B cell (primary cell): ENCODE measurements at regions not wholly inside any gene's neighbourhood (a gene's known extent, or its start where the extent isn't known, plus 50 kb on each side); places are given as distances from the start of the nearest gene placed in this dataset.

Experiments used
- EZH2 ChIP-seq: IDR thresholded peaks from 2 replicates; pipeline ENCODE4 v1.6.1; 2012; ENCODE audit warnings: borderline replicate concordance, low read depth, mild to moderate bottlenecking, moderate library complexity, low read length; ENCODE audit not compliant: insufficient read depth, poor library complexity, severe bottlenecking
- TF ChIP-seq, protein P1 (sequence below): fragments of 200-600 bp; IDR thresholded peaks from one replicate; pipeline ENCODE4 v1.8.0; 2022; ENCODE audit warnings: antibody characterized with exemption, mild to moderate bottlenecking

DNA sequence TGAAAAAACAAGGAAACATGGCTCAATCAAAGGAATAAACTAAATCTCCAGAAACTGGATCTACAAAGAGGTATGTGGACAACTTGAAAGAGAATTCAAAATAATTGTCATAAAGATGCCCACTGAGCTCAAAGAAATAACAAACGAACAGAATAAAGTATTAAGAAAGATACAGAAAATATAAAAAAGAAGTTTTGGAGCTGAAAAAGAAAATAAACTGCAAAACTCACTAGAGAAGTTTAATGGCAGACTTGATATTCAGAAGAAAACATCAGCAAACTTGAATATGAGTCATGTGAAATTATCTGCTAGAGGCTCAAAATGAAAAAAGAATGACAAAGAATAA is 208.1 kb upstream of the SAMSN1 start:
- TF ChIP-seq, protein P1, sequence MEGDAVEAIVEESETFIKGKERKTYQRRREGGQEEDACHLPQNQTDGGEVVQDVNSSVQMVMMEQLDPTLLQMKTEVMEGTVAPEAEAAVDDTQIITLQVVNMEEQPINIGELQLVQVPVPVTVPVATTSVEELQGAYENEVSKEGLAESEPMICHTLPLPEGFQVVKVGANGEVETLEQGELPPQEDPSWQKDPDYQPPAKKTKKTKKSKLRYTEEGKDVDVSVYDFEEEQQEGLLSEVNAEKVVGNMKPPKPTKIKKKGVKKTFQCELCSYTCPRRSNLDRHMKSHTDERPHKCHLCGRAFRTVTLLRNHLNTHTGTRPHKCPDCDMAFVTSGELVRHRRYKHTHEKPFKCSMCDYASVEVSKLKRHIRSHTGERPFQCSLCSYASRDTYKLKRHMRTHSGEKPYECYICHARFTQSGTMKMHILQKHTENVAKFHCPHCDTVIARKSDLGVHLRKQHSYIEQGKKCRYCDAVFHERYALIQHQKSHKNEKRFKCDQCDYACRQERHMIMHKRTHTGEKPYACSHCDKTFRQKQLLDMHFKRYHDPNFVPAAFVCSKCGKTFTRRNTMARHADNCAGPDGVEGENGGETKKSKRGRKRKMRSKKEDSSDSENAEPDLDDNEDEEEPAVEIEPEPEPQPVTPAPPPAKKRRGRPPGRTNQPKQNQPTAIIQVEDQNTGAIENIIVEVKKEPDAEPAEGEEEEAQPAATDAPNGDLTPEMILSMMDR: no peak
- TF ChIP-seq EZH2: no peak
